ENCODE measurements at regions not wholly inside any gene's neighbourhood (a gene's known extent, or its start where the extent isn't known, plus 50 kb on each side); places are given as distances from the start of the nearest gene placed in this dataset.

DNA sequence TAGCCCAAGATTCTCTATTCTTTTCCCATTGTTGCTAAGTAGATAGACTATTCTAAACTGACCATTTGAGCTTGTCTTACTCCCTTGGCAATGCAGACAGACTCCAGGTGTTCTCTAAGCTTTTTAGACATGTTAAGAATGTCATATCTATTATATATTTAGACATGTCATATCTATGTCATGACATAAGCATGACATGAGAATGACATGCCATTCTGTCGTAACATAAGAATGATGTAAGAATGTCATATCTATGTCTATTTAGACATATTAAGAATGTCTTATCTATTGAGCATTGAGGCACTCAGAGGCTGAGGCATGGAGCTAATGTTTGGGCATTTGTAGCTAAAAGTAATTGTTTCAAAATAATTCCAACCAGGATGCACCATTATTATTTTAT lies 277.3 kb upstream of the ATP2B1 start:
- ChIA-PET POLR2A (no interaction called here), CTCF (interaction anchor here (0.8 to 1.2 kb wide), 3 partner anchors 9 to 23 kb away, joined by 3 to 6 read pairs (median 3); no protein-coding TSS in a partner anchor)
- no peak overlapping the region for H3K9ac ChIP-seq (replicated peaks; ENCODE audit: extremely low read depth, insufficient read depth, low read length)
- H2AFZ ChIP-seq (ENCODE audit: low read depth, low read length): no peak overlapping the region
- H3K4me3 ChIP-seq (replicated peaks in 1 of 3; ENCODE audit: insufficient read depth in 1 of 3, low read depth in 1 of 3, low read length in 3 of 3): no peak overlapping the region
- dilution Hi-C loops (cut with MboI; ENCODE audit: extremely low pct_ligation_motif_present, low sequenced_read_pairs): no loop called here
- no peak overlapping the region for H3K4me2 ChIP-seq (ENCODE audit: insufficient read depth, low read length)
- H3K4me1 ChIP-seq (ENCODE audit: control insufficient read depth, extremely low read depth, insufficient read depth, low read length): no peaks in the 10 kb centered on the region
- no peaks in the 10 kb centered on the region for H3K36me3 ChIP-seq (ENCODE audit: control insufficient read depth in 2 of 2, extremely low read depth in 1 of 2, insufficient read depth in 2 of 2, low read length in 2 of 2)
- no peaks in the 10 kb centered on the region for H3K9me1 ChIP-seq (replicated peaks; ENCODE audit: control insufficient read depth, extremely low read depth, insufficient read depth, low read length)
- no peak for DNase-seq (ENCODE audit: low read depth, low spot score)
- no peak for FAIRE-seq
- no peaks in the 10 kb centered on the region for H4K20me1 ChIP-seq (replicated peaks; ENCODE audit: control insufficient read depth, extremely low read depth, insufficient read depth, low read length)
- no peaks in the 10 kb centered on the region for H3K79me2 ChIP-seq (ENCODE audit: control insufficient read depth, insufficient read depth, low read length)
- intact Hi-C loops (cut with micrococcal nuclease): no loop called here
- no TSS peak for BruUV-seq (replicated peaks)
- no peak for TF ChIP-seq FOS (IDR thresholded peaks at IDR 0.05; ENCODE audit: borderline replicate concordance, insufficient read depth, low read length)
- no peak for TF ChIP-seq JUN (IDR thresholded peaks at IDR 0.05; ENCODE audit: borderline replicate concordance, insufficient read depth, insufficient read length, low read depth)
- TF ChIP-seq, protein P1, sequence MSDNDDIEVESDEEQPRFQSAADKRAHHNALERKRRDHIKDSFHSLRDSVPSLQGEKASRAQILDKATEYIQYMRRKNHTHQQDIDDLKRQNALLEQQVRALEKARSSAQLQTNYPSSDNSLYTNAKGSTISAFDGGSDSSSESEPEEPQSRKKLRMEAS (IDR thresholded peaks at IDR 0.05; ENCODE audit: insufficient read depth, insufficient read length): no peak
- TF ChIP-seq GATA2 (IDR thresholded peaks at IDR 0.05; ENCODE audit: insufficient read depth, insufficient read length, low read depth, low read length): no peak
- TF ChIP-seq, protein P2, sequence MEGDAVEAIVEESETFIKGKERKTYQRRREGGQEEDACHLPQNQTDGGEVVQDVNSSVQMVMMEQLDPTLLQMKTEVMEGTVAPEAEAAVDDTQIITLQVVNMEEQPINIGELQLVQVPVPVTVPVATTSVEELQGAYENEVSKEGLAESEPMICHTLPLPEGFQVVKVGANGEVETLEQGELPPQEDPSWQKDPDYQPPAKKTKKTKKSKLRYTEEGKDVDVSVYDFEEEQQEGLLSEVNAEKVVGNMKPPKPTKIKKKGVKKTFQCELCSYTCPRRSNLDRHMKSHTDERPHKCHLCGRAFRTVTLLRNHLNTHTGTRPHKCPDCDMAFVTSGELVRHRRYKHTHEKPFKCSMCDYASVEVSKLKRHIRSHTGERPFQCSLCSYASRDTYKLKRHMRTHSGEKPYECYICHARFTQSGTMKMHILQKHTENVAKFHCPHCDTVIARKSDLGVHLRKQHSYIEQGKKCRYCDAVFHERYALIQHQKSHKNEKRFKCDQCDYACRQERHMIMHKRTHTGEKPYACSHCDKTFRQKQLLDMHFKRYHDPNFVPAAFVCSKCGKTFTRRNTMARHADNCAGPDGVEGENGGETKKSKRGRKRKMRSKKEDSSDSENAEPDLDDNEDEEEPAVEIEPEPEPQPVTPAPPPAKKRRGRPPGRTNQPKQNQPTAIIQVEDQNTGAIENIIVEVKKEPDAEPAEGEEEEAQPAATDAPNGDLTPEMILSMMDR (IDR thresholded peaks at IDR 0.05; ENCODE audit: extremely low read depth in 1 of 2, insufficient read depth in 1 of 2, low read depth in 1 of 2, low read length in 2 of 2): no peak
- TF ChIP-seq MYC (IDR thresholded peaks at IDR 0.05; ENCODE audit: low read depth, low read length): no peak
- no peak for TF ChIP-seq POLR2AphosphoS5 (IDR thresholded peaks at IDR 0.05; ENCODE audit: insufficient read depth, low read depth, low read length)
- TF ChIP-seq POLR2A (IDR thresholded peaks at IDR 0.05; ENCODE audit: low read depth, low read length): no peak
- no peak for TF ChIP-seq EZH2 (IDR thresholded peaks at IDR 0.05; ENCODE audit: borderline replicate concordance, low read depth, low read length, severe bottlenecking)
- H3K9me3 ChIP-seq (replicated peaks; ENCODE audit: control insufficient read depth, insufficient read depth, low read length): no peaks in the 10 kb centered on the region
- H3K27ac ChIP-seq (ENCODE audit: insufficient read depth, low read depth, low read length): no peak overlapping the region
- H3K27me3 ChIP-seq (ENCODE audit: control insufficient read depth in 2 of 2, insufficient read depth in 2 of 2, low read length in 2 of 2): no peaks in the 10 kb centered on the region
